ENCODE measurements at regions not wholly inside any gene's neighbourhood (a gene's known extent, or its start where the extent isn't known, plus 50 kb on each side); places are given as distances from the start of the nearest gene placed in this dataset.
A peak's percentile ranks its signal among the peaks of the same experiment; 100 is the strongest.
"Not testable (repeated sequence)": the region's sequence is repeated elsewhere in the genome, so short reads cannot be mapped to it uniquely, and the experiment has no call there.

DNA sequence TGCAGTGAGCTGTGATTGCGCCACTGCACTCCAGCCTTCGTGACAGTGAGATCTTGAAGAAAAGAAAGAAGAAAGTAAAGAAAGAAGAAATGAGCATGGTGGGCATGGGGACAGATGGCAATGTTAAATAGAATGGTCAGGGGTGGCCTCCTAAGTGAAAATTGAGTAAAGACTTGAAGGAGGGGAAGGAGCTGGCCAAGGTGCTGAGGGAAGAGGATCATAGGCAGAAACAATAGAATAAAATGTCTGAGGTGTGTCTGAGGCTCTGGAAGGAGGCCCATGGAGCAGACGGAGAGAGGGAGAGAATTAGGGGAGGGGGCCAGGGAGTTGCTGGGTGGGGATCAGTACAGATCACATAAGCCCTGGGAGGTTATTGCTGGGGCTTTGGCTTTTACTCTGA, 163.1 kb downstream of the RALA start:
- DNase-seq; H3K36me3 ChIP-seq (ENCODE audit: insufficient read depth, low read length); H3K9me3 ChIP-seq (ENCODE audit: low read length); H3K4me1 Mint-ChIP-seq; H3K4me3 ChIP-seq (ENCODE audit: low read length); H3K4me1 ChIP-seq (ENCODE audit: insufficient read depth, low read length); H3K9me3 Mint-ChIP-seq; POLR2A ChIA-PET; H3K27ac ChIP-seq (ENCODE audit: low read depth, low read length); H3K4me3 Mint-ChIP-seq; CTCF ChIA-PET; H3K27me3 Mint-ChIP-seq; H3K27ac Mint-ChIP-seq; H3K27me3 ChIP-seq (ENCODE audit: insufficient read depth, low read length, poor library complexity, severe bottlenecking): not testable (repeated sequence)
- peaks cover 0 to 34% (median 2%) of the 10 kb centered on the region in 3 donors for H3K36me3 Mint-ChIP-seq

DNA sequence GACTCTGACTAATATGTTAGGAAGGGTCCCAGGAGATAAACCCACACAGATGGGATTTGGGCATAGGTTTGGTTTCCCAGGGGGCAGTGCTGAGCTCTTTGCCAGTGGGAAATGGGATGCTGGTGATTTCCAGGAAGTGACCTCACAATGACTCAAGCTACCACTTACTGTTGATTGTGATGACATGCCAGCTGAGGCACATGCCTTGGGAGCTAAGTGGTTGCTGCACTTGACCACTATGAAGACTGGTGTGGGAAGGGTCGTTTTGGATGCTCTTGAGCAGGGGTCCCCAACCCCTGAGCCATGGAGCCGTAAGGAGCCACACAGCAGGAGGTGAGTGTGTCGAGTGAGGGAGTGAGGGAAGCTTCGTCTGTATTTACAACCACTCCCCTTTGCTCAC, 159.0 kb upstream of the CDK13 start:
- CTCF ChIA-PET; H3K27me3 ChIP-seq (ENCODE audit: insufficient read depth, low read length, poor library complexity, severe bottlenecking): not testable (repeated sequence)

GRCh38 chr7:39791911-39792310, 158.1 kb upstream of the CDK13 start:
- H3K4me1 Mint-ChIP-seq; H3K27me3 Mint-ChIP-seq; H3K4me3 Mint-ChIP-seq; H3K36me3 ChIP-seq (ENCODE audit: insufficient read depth, low read length); H3K27ac ChIP-seq (ENCODE audit: low read depth, low read length); H3K27me3 ChIP-seq (ENCODE audit: insufficient read depth, low read length, poor library complexity, severe bottlenecking); POLR2A ChIA-PET; H3K9me3 ChIP-seq (ENCODE audit: low read length); H3K4me3 ChIP-seq (ENCODE audit: low read length); H3K9me3 Mint-ChIP-seq; H3K4me1 ChIP-seq (ENCODE audit: insufficient read depth, low read length): not testable (repeated sequence)
- CTCF ChIA-PET = interaction anchor here (0.9 kb wide), 1 partner anchor 211 kb away, joined by 3 read pairs; no protein-coding TSS in a partner anchor
- peak overlapping the region in 1 of 8 donors; percentile 66 for H3K27ac Mint-ChIP-seq
- DNase-seq = peak in 1 of 5 donors; percentile 46
- peaks cover 0 to 22% (median 2%) of the 10 kb centered on the region in 3 donors for H3K36me3 Mint-ChIP-seq

More for the DNA sequence above, 159.0 kb upstream of the CDK13 start:
- H3K9me3 ChIP-seq (ENCODE audit: low read length); DNase-seq; H3K4me3 ChIP-seq (ENCODE audit: low read length); H3K27ac ChIP-seq (ENCODE audit: low read depth, low read length); H3K27ac Mint-ChIP-seq; POLR2A ChIA-PET; H3K9me3 Mint-ChIP-seq; H3K4me1 ChIP-seq (ENCODE audit: insufficient read depth, low read length); H3K27me3 Mint-ChIP-seq; H3K4me1 Mint-ChIP-seq; H3K36me3 ChIP-seq (ENCODE audit: insufficient read depth, low read length); H3K4me3 Mint-ChIP-seq: not testable (repeated sequence)
- H3K36me3 Mint-ChIP-seq = peaks cover 0 to 23% (median 2%) of the 10 kb centered on the region in 3 donors

DNA sequence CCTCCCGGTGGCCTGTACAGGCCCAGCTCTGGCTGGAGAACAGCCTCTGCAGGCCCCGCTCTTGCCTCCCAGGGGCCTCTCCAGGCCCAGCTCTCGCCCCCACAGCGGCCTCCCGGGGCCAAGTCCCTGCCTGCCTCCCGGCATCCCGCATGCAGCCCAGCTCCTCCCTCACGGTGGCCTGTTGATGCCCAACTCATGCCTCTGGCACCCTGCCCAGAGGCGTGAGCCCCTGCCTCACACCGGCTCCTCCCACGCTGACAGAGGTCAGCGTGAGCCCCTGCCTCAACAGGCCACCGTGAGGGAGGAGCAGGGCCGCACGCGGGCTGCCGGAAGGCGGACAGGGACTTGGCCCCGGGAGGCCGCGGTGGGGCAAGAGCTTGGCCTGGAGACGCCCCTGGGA, 157.0 kb upstream of the CDK13 start:
- H3K4me1 Mint-ChIP-seq; CTCF ChIA-PET; H3K27ac Mint-ChIP-seq; H3K27me3 ChIP-seq (ENCODE audit: insufficient read depth, low read length, poor library complexity, severe bottlenecking); H3K36me3 ChIP-seq (ENCODE audit: insufficient read depth, low read length); H3K4me3 ChIP-seq (ENCODE audit: low read length); H3K4me3 Mint-ChIP-seq; H3K27ac ChIP-seq (ENCODE audit: low read depth, low read length); DNase-seq; H3K9me3 Mint-ChIP-seq; H3K9me3 ChIP-seq (ENCODE audit: low read length); POLR2A ChIA-PET; H3K27me3 Mint-ChIP-seq; H3K4me1 ChIP-seq (ENCODE audit: insufficient read depth, low read length): not testable (repeated sequence)
- H3K36me3 Mint-ChIP-seq = peaks cover 0 to 22% (median 2%) of the 10 kb centered on the region in 3 donors

DNA sequence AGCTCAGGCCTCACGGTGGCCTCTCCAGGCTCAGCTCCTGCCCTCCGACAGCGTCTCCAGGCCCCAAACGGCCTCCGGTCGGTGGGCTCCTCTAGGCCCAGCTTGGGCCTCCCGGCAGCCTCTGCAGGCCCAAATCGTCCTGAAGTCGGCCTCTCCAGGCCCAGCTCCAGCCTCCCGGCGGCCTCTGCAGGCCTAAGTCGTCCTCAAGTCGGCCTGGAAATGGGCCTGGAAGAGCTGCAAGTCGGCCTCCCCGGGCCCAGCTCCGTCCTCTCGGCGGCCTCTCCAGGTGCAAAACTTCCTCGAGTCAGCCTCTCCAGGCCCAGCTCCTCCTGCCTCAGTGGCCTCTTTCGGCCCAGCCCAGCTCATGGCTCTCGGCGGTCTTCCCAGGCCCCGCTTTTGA, 156.2 kb upstream of the CDK13 start:
- H3K36me3 Mint-ChIP-seq = peaks cover 0 to 22% (median 2%) of the 10 kb centered on the region in 3 donors
- H3K4me3 Mint-ChIP-seq; POLR2A ChIA-PET; H3K4me3 ChIP-seq (ENCODE audit: low read length); H3K9me3 Mint-ChIP-seq; H3K4me1 Mint-ChIP-seq; DNase-seq; H3K27ac Mint-ChIP-seq; H3K36me3 ChIP-seq (ENCODE audit: insufficient read depth, low read length); H3K27me3 Mint-ChIP-seq; H3K4me1 ChIP-seq (ENCODE audit: insufficient read depth, low read length); H3K27me3 ChIP-seq (ENCODE audit: insufficient read depth, low read length, poor library complexity, severe bottlenecking); CTCF ChIA-PET; H3K9me3 ChIP-seq (ENCODE audit: low read length); H3K27ac ChIP-seq (ENCODE audit: low read depth, low read length): not testable (repeated sequence)

GRCh38 chr7:39796947-39797346, 153.1 kb upstream of the CDK13 start:
- H3K4me1 ChIP-seq (ENCODE audit: insufficient read depth, low read length); H3K27ac ChIP-seq (ENCODE audit: low read depth, low read length); H3K27me3 Mint-ChIP-seq; POLR2A ChIA-PET; H3K36me3 ChIP-seq (ENCODE audit: insufficient read depth, low read length); CTCF ChIA-PET; DNase-seq; H3K4me1 Mint-ChIP-seq; H3K36me3 Mint-ChIP-seq; H3K9me3 Mint-ChIP-seq; H3K4me3 Mint-ChIP-seq; H3K4me3 ChIP-seq (ENCODE audit: low read length); H3K9me3 ChIP-seq (ENCODE audit: low read length); H3K27me3 ChIP-seq (ENCODE audit: insufficient read depth, low read length, poor library complexity, severe bottlenecking); H3K27ac Mint-ChIP-seq: not testable (repeated sequence)

DNA sequence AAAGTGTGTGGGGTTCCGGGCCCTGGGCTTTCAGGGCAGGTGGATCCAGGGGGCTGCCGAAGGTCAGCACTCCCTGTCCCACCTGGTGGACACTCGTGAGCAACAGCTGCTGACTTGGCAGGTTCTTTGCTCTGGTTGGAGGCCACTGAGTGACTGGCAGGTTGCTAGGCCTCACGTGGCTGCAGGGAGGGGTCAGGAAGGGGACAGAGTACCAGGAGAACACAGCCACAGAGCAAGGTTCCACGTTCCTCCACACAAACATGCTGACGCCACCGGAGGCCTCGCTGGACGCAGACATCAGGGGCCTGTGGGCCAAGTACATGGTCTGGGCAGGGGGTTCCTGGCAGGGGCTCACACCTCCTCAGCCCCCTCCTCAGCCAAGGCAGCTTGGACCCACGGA, 152.0 kb upstream of the CDK13 start:
- H3K27ac ChIP-seq (ENCODE audit: low read depth, low read length); H3K4me1 ChIP-seq (ENCODE audit: insufficient read depth, low read length); H3K9me3 Mint-ChIP-seq; H3K36me3 Mint-ChIP-seq; H3K4me3 Mint-ChIP-seq; H3K27ac Mint-ChIP-seq; H3K4me3 ChIP-seq (ENCODE audit: low read length); H3K9me3 ChIP-seq (ENCODE audit: low read length); CTCF ChIA-PET; H3K27me3 Mint-ChIP-seq; POLR2A ChIA-PET; H3K4me1 Mint-ChIP-seq; DNase-seq; H3K36me3 ChIP-seq (ENCODE audit: insufficient read depth, low read length); H3K27me3 ChIP-seq (ENCODE audit: insufficient read depth, low read length, poor library complexity, severe bottlenecking): not testable (repeated sequence)

- H3K36me3 ChIP-seq (ENCODE audit: insufficient read depth, low read length) = no peaks in the 10 kb centered on the region
- Mint-ChIP-seq H3K27ac (no peak overlapping the region), H3K36me3 (no peaks in the 10 kb centered on the region), H3K4me1 (no peaks in the 10 kb centered on the region), H3K27me3 (peaks cover 5 to 26% of the 10 kb centered on the region in 2 donors), H3K4me3 (no peak overlapping the region), H3K9me3 (no peaks in the 10 kb centered on the region)
- no peak overlapping the region for H3K4me3 ChIP-seq (ENCODE audit: low read length)
- no peaks in the 10 kb centered on the region for H3K27me3 ChIP-seq (ENCODE audit: insufficient read depth, low read length, poor library complexity, severe bottlenecking)
- ChIA-PET POLR2A (no interaction called here), CTCF (no interaction called here)
- no peaks in the 10 kb centered on the region for H3K4me1 ChIP-seq (ENCODE audit: insufficient read depth, low read length)
- H3K9me3 ChIP-seq (ENCODE audit: low read length) = no peaks in the 10 kb centered on the region
- no peak for DNase-seq
- no peak overlapping the region for H3K27ac ChIP-seq (ENCODE audit: low read depth, low read length)
Measured at GRCh38 chr7:39808796-39809481, 141.1 kb upstream of the CDK13 start.

GRCh38 chr7:39810204-39810642, 139.8 kb upstream of the CDK13 start:
- DNase-seq = no peak
- Mint-ChIP-seq H3K4me1 (no peaks in the 10 kb centered on the region), H3K27me3 (peaks cover 5 to 31% of the 10 kb centered on the region in 2 donors), H3K4me3 (no peak overlapping the region), H3K27ac (no peak overlapping the region), H3K9me3 (no peaks in the 10 kb centered on the region), H3K36me3 (no peaks in the 10 kb centered on the region)
- H3K9me3 ChIP-seq (ENCODE audit: low read length) = no peaks in the 10 kb centered on the region
- H3K36me3 ChIP-seq (ENCODE audit: insufficient read depth, low read length) = no peaks in the 10 kb centered on the region
- H3K4me3 ChIP-seq (ENCODE audit: low read length) = no peak overlapping the region
- H3K4me1 ChIP-seq (ENCODE audit: insufficient read depth, low read length) = no peaks in the 10 kb centered on the region
- no peaks in the 10 kb centered on the region for H3K27me3 ChIP-seq (ENCODE audit: insufficient read depth, low read length, poor library complexity, severe bottlenecking)
- CTCF ChIA-PET = no interaction called here
- no peak overlapping the region for H3K27ac ChIP-seq (ENCODE audit: low read depth, low read length)
- POLR2A ChIA-PET = no interaction called here
